ENCODE measurements at regions not wholly inside any gene's neighbourhood (a gene's known extent, or its start where the extent isn't known, plus 50 kb on each side); places are given as distances from the start of the nearest gene placed in this dataset.

DNA sequence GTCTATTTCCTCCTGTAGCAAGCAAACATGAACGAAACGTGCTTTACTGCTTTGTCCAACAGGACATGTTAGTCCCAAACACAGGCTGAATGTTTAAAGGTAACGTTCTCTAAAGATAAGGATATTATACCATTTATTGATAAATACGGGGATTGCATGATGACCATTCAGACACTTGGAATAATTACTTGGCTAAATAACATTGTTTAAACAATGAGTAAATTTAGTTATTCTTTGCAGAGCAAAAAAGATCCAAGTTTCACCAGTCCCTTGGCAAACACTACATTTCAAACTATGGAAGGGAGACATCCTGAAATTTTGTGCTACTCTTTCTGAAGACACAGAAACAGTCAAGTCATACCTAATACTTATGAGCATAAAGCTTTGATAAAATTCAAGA lies 88.0 kb downstream of the ZNF280B start:
- H3K9me3 ChIP-seq: no peaks in the 10 kb centered on the region
- intact Hi-C loops (cut with DNase I): no loop called here
- DNase-seq (no peak), ATAC-seq (no peak)
- H3K4me1 ChIP-seq: no peaks in the 10 kb centered on the region
- H3K36me3 ChIP-seq (replicated peaks in 1 of 2; ENCODE audit: insufficient read depth in 1 of 2, low read depth in 2 of 2): no peaks in the 10 kb centered on the region
- WGBS, 2 donors: 17 to 25% methylated on average over 4 of the region's 4 CpGs
- H3K4me3 ChIP-seq: no peak overlapping the region
- H3K27me3 ChIP-seq: no peaks in the 10 kb centered on the region
- no peak for TF ChIP-seq POLR2A (IDR thresholded peaks at IDR 0.05)
- TF ChIP-seq, protein P1, sequence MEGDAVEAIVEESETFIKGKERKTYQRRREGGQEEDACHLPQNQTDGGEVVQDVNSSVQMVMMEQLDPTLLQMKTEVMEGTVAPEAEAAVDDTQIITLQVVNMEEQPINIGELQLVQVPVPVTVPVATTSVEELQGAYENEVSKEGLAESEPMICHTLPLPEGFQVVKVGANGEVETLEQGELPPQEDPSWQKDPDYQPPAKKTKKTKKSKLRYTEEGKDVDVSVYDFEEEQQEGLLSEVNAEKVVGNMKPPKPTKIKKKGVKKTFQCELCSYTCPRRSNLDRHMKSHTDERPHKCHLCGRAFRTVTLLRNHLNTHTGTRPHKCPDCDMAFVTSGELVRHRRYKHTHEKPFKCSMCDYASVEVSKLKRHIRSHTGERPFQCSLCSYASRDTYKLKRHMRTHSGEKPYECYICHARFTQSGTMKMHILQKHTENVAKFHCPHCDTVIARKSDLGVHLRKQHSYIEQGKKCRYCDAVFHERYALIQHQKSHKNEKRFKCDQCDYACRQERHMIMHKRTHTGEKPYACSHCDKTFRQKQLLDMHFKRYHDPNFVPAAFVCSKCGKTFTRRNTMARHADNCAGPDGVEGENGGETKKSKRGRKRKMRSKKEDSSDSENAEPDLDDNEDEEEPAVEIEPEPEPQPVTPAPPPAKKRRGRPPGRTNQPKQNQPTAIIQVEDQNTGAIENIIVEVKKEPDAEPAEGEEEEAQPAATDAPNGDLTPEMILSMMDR (IDR thresholded peaks at IDR 0.05): no peak
- H3K27ac ChIP-seq: no peak overlapping the region

DNA sequence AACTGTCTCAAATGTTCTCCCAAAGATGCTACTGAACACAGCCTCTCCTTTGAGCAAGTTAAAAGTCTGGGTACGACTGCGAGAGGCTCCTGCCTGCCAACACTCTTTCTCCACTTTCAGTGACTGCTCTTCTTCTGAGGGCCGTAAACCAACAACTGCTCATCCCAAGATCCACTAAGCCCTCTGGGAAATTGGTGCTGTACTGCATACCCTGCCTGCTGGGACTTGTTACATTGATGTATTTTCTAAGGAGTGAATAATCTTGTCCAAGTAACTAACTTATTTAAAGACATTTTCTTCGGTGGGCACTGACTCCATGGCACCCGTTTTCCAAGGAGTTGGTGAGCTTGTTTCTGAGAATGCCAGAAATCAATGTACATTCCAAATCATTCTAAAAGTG lies 87.2 kb downstream of the ZNF280B start:
- DNase-seq (no peak), ATAC-seq (no peak)
- Histone ChIP-seq H3K4me1 (no peaks in the 10 kb centered on the region), H3K27ac (no peak overlapping the region), H3K27me3 (no peaks in the 10 kb centered on the region), H3K36me3 (replicated peaks in 1 of 2; ENCODE audit: insufficient read depth in 1 of 2, low read depth in 2 of 2) (no peaks in the 10 kb centered on the region), H3K4me3 (no peak overlapping the region), H3K9me3 (no peaks in the 10 kb centered on the region)
- intact Hi-C loops (cut with DNase I): no loop called here
- WGBS, 2 donors: 64 to 73% methylated on average over 5 of the region's 5 CpGs
- TF ChIP-seq, protein P1 (IDR thresholded peaks at IDR 0.05): no peak
- TF ChIP-seq POLR2A (IDR thresholded peaks at IDR 0.05): no peak

DNA sequence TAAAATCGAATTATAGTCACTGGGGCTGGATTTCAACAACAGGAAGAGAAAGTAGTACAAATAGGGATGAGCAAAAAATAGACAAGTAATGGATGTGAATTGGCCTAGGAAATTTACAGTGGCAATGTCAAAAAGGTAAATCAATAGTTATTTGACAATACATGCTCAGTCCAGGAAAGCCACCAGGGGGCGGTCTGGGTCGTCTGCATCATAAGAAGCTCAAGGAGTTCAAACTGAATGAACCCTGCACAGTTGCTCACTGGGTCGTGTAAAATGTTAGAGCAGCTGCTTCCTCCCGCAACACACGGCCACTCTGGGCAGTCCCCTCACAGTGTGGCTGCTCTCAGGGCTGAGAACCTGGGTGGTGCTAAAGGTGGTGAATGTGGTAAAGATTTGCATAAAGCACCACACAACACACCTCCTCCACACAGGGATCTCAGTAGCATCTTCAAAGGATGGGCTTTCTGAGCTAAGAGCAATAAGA lies 85.9 kb downstream of the ZNF280B start:
- TF ChIP-seq POLR2A (IDR thresholded peaks at IDR 0.05): no peak
- TF ChIP-seq, protein P1 (IDR thresholded peaks at IDR 0.05): peak; percentile 51 to 78 (median 59)
- Histone ChIP-seq H3K27ac (no peak overlapping the region), H3K36me3 (replicated peaks in 1 of 2; ENCODE audit: insufficient read depth in 1 of 2, low read depth in 2 of 2) (no peaks in the 10 kb centered on the region), H3K4me1 (no peaks in the 10 kb centered on the region), H3K4me3 (no peak overlapping the region), H3K9me3 (no peaks in the 10 kb centered on the region), H3K27me3 (no peaks in the 10 kb centered on the region)
- WGBS, 2 donors: 2 to 4% methylated on average over 6 of the region's 6 CpGs
- DNase-seq (peak; percentile 64 to 77 (median 67)), ATAC-seq (no peak)
- intact Hi-C loops (cut with DNase I): no loop called here

DNA sequence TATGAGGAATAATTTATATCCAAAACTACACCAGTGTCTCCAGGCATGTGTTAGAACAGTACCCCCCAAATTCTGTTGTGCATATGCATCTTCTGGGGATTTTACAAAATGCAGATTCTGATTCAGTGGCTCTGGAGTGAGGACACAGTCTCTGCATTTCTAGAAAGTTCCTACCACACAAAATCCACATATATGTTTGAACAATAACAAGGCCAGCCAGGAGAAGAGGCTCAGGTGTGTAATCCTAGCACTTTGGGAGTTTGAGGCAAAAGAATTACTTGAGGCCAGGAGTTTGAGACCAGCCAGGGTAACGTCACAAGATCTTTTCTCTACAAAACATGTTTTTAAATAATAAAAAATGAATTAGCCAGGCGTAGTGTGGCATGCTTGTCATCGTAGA lies 84.9 kb downstream of the ZNF280B start:
- H3K27me3 ChIP-seq: no peaks in the 10 kb centered on the region
- H3K27ac ChIP-seq: no peak overlapping the region
- intact Hi-C loops (cut with DNase I): no loop called here
- H3K4me1 ChIP-seq: no peaks in the 10 kb centered on the region
- ATAC-seq (no peak), DNase-seq (no peak)
- no peak for TF ChIP-seq POLR2A (IDR thresholded peaks at IDR 0.05)
- TF ChIP-seq, protein P1 (IDR thresholded peaks at IDR 0.05): no peak
- H3K9me3 ChIP-seq: no peaks in the 10 kb centered on the region
- 57 to 64% methylated on average over 3 of the region's 3 CpGs for WGBS, 2 donors
- no peaks in the 10 kb centered on the region for H3K36me3 ChIP-seq (replicated peaks in 1 of 2; ENCODE audit: insufficient read depth in 1 of 2, low read depth in 2 of 2)
- no peak overlapping the region for H3K4me3 ChIP-seq

DNA sequence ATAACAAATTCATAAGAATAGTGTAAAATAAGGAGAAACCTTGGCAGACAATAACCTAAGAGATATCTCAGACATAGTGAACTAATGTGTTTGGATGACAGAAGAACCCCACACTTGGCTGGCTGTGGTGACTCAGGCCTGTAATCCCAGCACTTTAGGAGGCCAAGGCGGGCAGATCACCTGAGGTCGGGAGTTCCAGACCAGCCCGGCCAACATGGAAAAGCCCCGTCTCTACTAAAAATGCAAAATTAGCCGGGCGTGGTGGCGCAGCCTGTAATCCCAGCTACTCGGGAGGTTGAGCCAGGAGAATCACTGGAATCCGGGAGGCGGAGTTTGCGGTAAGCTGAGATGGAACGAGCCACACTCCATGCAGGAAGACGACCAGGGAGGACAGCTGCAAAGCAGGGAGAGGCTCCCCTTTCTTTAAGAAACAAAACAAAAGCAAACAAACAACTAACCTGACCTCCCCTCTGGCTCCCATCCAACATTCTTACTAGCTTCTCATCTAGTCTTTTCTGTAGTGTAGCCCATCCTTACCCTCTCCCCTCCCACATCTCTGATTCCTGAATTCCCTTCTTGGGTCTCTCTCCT lies 84.2 kb downstream of the ZNF280B start:
- ATAC-seq: no peak
- WGBS, 2 donors: 69 to 78% methylated on average over 13 of the region's 13 CpGs
- no peaks in the 10 kb centered on the region for H3K4me1 ChIP-seq
- DNase-seq: no peak
- H3K9me3 ChIP-seq: no peaks in the 10 kb centered on the region
- no peak overlapping the region for H3K27ac ChIP-seq
- H3K36me3 ChIP-seq (replicated peaks in 1 of 2; ENCODE audit: insufficient read depth in 1 of 2, low read depth in 2 of 2): no peaks in the 10 kb centered on the region
- no peaks in the 10 kb centered on the region for H3K27me3 ChIP-seq
- no peak for TF ChIP-seq POLR2A (IDR thresholded peaks at IDR 0.05)
- TF ChIP-seq, protein P1 (IDR thresholded peaks at IDR 0.05): no peak
- H3K4me3 ChIP-seq: no peak overlapping the region
- intact Hi-C loops (cut with DNase I): no loop called here

Measured in body of pancreas (tissue), 4 donors.